HepG2 (cell line): ENCODE measurements at regions not wholly inside any gene's neighbourhood (a gene's known extent, or its start where the extent isn't known, plus 50 kb on each side); places are given as distances from the start of the nearest gene placed in this dataset.

ENCODE experiments used
- ATAC-seq: fragments of 200-7000 bp; cut with Tn5 transposase; 3 replicates; pipeline ENCODE4 v1.9.1; 2020; ENCODE audit warnings: mild to moderate bottlenecking, moderate library complexity
- BruUV-seq: library from RNA; stranded (reverse); fragments of 400-500 nt; replicated peaks from 2 replicates; lab custom pipeline; 2021; lab: Mats Ljungman, UMichigan
- CTCF ChIA-PET: fragments of 300-600 bp; formaldehyde crosslinking; extraction: SDS; loops from one replicate; lab custom pipeline; 2021; ENCODE audit warnings: low total read pairs, inconsistent platforms, low intra/inter-chr PET ratio; lab: Yijun Ruan, JAX
- POLR2A ChIA-PET: fragments of 350-600 bp; sonication (Branson Sonifier 250); formaldehyde crosslinking; loops from one replicate; lab custom pipeline; 2020; ENCODE audit warnings: antibody characterized with exemption, inconsistent platforms; lab: Yijun Ruan, JAX
- DNase-seq: peaks from one replicate; pipeline ENCODE4 v3.0.0-alpha.2; 2015; ENCODE audit warnings: low spot score
- FAIRE-seq: peaks from 3 replicates; lab custom pipeline; 2011; peaks lifted over from hg19 to GRCh38; lab: Jason Lieb, UNC
- H2AFZ ChIP-seq: one replicate; pipeline ENCODE4 v1.6.1; 2011; ENCODE audit warnings: low read length, inconsistent platforms
- H3K27ac ChIP-seq: fragments of 300-600 bp; 3 replicates; pipeline ENCODE4 v1.8.0; 2011; ENCODE audit warnings: mixed run types, mild to moderate bottlenecking, mixed read lengths, low read length, inconsistent platforms; ENCODE audit not compliant: insufficient read depth; ENCODE audit errors: extremely low read length
- H3K27me3 ChIP-seq, 2 experiments: fragments of 200-600 bp in 1 of 2; 2 replicates in 1 of 2; 3 replicates in 1 of 2; pipeline versions ENCODE4 v1.6.0 to v1.8.0; 2011; ENCODE audit warnings: low read length in 2 of 2, mild to moderate bottlenecking in 2 of 2, moderate library complexity in 2 of 2, inconsistent platforms in 1 of 2; ENCODE audit not compliant: insufficient read depth in 2 of 2, control insufficient read depth in 1 of 2
- H3K36me3 ChIP-seq, 2 experiments: fragments of 200-600 bp in 1 of 2; replicated peaks in 1 of 2; 2 replicates in 1 of 2; 3 replicates in 1 of 2; pipeline versions ENCODE4 v1.5.1 to v1.8.0; 2011; ENCODE audit warnings: low read length in 2 of 2, inconsistent platforms in 1 of 2; ENCODE audit not compliant: insufficient read depth in 2 of 2, control insufficient read depth in 1 of 2
- H3K4me1 ChIP-seq: 2 replicates; pipeline ENCODE4 v1.5.1; 2012; ENCODE audit warnings: low read length, inconsistent platforms; ENCODE audit not compliant: insufficient read depth
- H3K4me2 ChIP-seq: 2 replicates; pipeline ENCODE4 v1.6.0; 2011; ENCODE audit warnings: low read depth, low read length, inconsistent platforms
- H3K4me3 ChIP-seq, 3 experiments: fragments of 200-600 bp in 1 of 3; sonication (generic), shearing (Covaris generic) in 1 of 3; replicated peaks in 1 of 3; 2 replicates each; pipeline ENCODE4 v1.5.1; 2011 to 2016; ENCODE audit warnings: low read length in 3 of 3, inconsistent platforms in 2 of 3, low read depth in 2 of 3, mild to moderate bottlenecking in 2 of 3, control low read depth in 1 of 3, mixed read lengths in 1 of 3; ENCODE audit not compliant: insufficient read depth in 1 of 3
- H3K79me2 ChIP-seq: one replicate; pipeline ENCODE4 v1.6.1; 2011; ENCODE audit warnings: low read length, inconsistent platforms; ENCODE audit not compliant: insufficient read depth
- H3K9ac ChIP-seq: 2 replicates; pipeline ENCODE4 v1.6.0; 2011; ENCODE audit warnings: mild to moderate bottlenecking, low read depth, low read length, inconsistent platforms; ENCODE audit not compliant: insufficient read depth
- H3K9me3 ChIP-seq: 2 replicates; pipeline ENCODE4 v1.5.1; 2012; ENCODE audit warnings: mild to moderate bottlenecking, low read length
- H4K20me1 ChIP-seq: 2 replicates; pipeline ENCODE4 v1.6.0; 2011; ENCODE audit warnings: inconsistent platforms, mild to moderate bottlenecking, low read length, moderate library complexity; ENCODE audit not compliant: insufficient read depth
- MED8 ChIP-seq: sonication (generic); formaldehyde crosslinking; IDR thresholded peaks from 2 replicates; pipeline ENCODE4 v1.8.1; 2023; ENCODE audit warnings: mild to moderate bottlenecking, missing genetic modification reagents; ENCODE audit not compliant: insufficient replicate concordance
- MTF2 ChIP-seq: sonication (generic); formaldehyde crosslinking; IDR thresholded peaks from 2 replicates; pipeline ENCODE4 v1.5.0; 2020; ENCODE audit warnings: missing genetic modification reagents, borderline replicate concordance
- NFE2L2 ChIP-seq: fragments of 150-350 bp; IDR thresholded peaks from 2 replicates; pipeline ENCODE4 v1.6.1; 2014; ENCODE audit warnings: low read length
- SNAI1 ChIP-seq: sonication (generic); formaldehyde crosslinking; IDR thresholded peaks from 2 replicates; pipeline ENCODE4 v1.5.0; 2020; ENCODE audit warnings: mild to moderate bottlenecking, missing genetic modification reagents, borderline replicate concordance
- WGBS: methylation state at CpG from one replicate; pipeline ENCODE4 v1.1.6; 2017; ENCODE audit warnings: low lambda C conversion rate; 5-methylcytosine and 5-hydroxymethylcytosine counted together
- in situ Hi-C: cut with HindIII; loops from 2 replicates; pipeline ENCODE4 v1.10.0; 2017; ENCODE audit warnings: low pct_unique_long_range_greater_than_20kb; ENCODE audit not compliant: extremely low pct_ligation_motif_present
- intact Hi-C: fragments of 100-400 bp; cut with micrococcal nuclease; formaldehyde crosslinking; loops from one replicate; pipeline ENCODE4 v1.10.0; 2022; ENCODE audit not compliant: unreplicated experiment
- TF ChIP-seq, protein P1 (sequence below): IDR thresholded peaks from 2 replicates; pipeline ENCODE4 v1.6.1; 2016; ENCODE audit warnings: missing compliant biosample characterization, missing genetic modification reagents, borderline replicate concordance

GRCh38 chr2:139813340-139813739 lies 1033.2 kb upstream of the NXPH2 start:
- Histone ChIP-seq H3K27ac (no peak overlapping the region), H2AFZ (no peak overlapping the region), H3K36me3 (no peaks in the 10 kb centered on the region), H3K4me2 (no peak overlapping the region), H3K9ac (no peak overlapping the region), H3K27me3 (no peaks in the 10 kb centered on the region), H3K4me3 (no peak overlapping the region), H4K20me1 (no peaks in the 10 kb centered on the region), H3K4me1 (no peaks in the 10 kb centered on the region), H3K79me2 (no peaks in the 10 kb centered on the region), H3K9me3 (no peaks in the 10 kb centered on the region)
- BruUV-seq, result no TSS peak
- 3% methylated on average over 2 of the region's 2 CpGs for WGBS
- ChIA-PET CTCF (no interaction called here), POLR2A (no interaction called here)
- TF ChIP-seq NFE2L2 (no peak), SNAI1 (no peak), MED8 (CRISPR knock-in tag) (no peak)
- FAIRE-seq (no peak), DNase-seq (no peak), ATAC-seq (no peak)
- in situ Hi-C loops, result no loop called here
- intact Hi-C loops, result no loop called here

- in situ Hi-C loops (no loop called here), intact Hi-C loops (no loop called here)
- H2AFZ ChIP-seq, result no peak overlapping the region
- no peaks in the 10 kb centered on the region for H3K79me2 ChIP-seq
- no peaks in the 10 kb centered on the region for H3K4me1 ChIP-seq
- no peaks in the 10 kb centered on the region for H3K9me3 ChIP-seq
- DNase-seq (no peak), FAIRE-seq (no peak), ATAC-seq (no peak)
- no peaks in the 10 kb centered on the region for H3K27me3 ChIP-seq
- TF ChIP-seq MTF2 (CRISPR knock-in tag), result no peak
- TF ChIP-seq, protein P1, sequence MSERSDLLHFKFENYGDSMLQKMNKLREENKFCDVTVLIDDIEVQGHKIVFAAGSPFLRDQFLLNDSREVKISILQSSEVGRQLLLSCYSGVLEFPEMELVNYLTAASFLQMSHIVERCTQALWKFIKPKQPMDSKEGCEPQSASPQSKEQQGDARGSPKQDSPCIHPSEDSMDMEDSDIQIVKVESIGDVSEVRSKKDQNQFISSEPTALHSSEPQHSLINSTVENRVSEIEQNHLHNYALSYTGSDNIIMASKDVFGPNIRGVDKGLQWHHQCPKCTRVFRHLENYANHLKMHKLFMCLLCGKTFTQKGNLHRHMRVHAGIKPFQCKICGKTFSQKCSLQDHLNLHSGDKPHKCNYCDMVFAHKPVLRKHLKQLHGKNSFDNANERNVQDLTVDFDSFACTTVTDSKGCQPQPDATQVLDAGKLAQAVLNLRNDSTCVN (CRISPR knock-in tag), result no peak
- no peak overlapping the region for H3K27ac ChIP-seq
- no peaks in the 10 kb centered on the region for H4K20me1 ChIP-seq
- POLR2A ChIA-PET, result no interaction called here
- WGBS, result 3% methylated on average over 4 of the region's 4 CpGs
- H3K9ac ChIP-seq, result no peak overlapping the region
- CTCF ChIA-PET, result no interaction called here
- H3K4me2 ChIP-seq, result no peak overlapping the region
- no peak overlapping the region for H3K4me3 ChIP-seq
- BruUV-seq, result no TSS peak
- no peaks in the 10 kb centered on the region for H3K36me3 ChIP-seq
Measured at GRCh38 chr2:139805441-139805840, 1025.3 kb upstream of the NXPH2 start.
